ENCODE measurements at regions not wholly inside any gene's neighbourhood (a gene's known extent, or its start where the extent isn't known, plus 50 kb on each side); places are given as distances from the start of the nearest gene placed in this dataset.

DNA sequence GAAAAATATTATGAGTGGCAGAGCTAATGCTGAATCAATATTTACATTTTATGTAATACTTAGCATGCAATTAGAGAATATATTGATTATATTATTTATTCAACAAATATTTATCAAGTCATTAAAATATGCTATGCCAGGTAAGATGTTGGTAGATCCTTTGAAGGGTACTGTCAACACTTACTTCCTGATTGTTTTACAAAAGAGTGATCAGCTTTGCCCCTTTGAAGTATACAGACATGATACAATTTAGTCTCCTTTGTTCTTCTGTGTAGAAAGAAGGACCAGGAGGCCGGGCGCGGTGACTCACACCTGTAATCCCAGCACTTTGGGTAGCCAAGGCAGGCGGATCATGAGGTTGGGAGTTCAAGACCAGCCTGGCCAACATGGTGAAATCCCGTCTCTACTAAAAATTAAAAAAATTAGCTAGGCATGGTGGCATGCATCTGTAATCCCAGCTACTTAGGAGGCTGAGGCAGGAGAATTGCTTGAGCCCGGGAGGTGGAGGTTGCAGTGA lies 73.9 kb upstream of the IFNG-AS1 start:
- no peak for DNase-seq (ENCODE audit: extremely low spot score, unreplicated experiment)
- peaks cover 5% of the 10 kb centered on the region for H3K4me1 Mint-ChIP-seq (ENCODE audit: unreplicated experiment)
- no peaks in the 10 kb centered on the region for H3K36me3 Mint-ChIP-seq
- H3K27me3 Mint-ChIP-seq, result no peaks in the 10 kb centered on the region
- H3K4me3 Mint-ChIP-seq, result no peak overlapping the region
- no peaks in the 10 kb centered on the region for H3K9me3 Mint-ChIP-seq
- no peak overlapping the region for H3K27ac Mint-ChIP-seq
- TF ChIP-seq, protein P1, sequence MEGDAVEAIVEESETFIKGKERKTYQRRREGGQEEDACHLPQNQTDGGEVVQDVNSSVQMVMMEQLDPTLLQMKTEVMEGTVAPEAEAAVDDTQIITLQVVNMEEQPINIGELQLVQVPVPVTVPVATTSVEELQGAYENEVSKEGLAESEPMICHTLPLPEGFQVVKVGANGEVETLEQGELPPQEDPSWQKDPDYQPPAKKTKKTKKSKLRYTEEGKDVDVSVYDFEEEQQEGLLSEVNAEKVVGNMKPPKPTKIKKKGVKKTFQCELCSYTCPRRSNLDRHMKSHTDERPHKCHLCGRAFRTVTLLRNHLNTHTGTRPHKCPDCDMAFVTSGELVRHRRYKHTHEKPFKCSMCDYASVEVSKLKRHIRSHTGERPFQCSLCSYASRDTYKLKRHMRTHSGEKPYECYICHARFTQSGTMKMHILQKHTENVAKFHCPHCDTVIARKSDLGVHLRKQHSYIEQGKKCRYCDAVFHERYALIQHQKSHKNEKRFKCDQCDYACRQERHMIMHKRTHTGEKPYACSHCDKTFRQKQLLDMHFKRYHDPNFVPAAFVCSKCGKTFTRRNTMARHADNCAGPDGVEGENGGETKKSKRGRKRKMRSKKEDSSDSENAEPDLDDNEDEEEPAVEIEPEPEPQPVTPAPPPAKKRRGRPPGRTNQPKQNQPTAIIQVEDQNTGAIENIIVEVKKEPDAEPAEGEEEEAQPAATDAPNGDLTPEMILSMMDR (conservative IDR thresholded peaks at IDR 0.05), result no peak

DNA sequence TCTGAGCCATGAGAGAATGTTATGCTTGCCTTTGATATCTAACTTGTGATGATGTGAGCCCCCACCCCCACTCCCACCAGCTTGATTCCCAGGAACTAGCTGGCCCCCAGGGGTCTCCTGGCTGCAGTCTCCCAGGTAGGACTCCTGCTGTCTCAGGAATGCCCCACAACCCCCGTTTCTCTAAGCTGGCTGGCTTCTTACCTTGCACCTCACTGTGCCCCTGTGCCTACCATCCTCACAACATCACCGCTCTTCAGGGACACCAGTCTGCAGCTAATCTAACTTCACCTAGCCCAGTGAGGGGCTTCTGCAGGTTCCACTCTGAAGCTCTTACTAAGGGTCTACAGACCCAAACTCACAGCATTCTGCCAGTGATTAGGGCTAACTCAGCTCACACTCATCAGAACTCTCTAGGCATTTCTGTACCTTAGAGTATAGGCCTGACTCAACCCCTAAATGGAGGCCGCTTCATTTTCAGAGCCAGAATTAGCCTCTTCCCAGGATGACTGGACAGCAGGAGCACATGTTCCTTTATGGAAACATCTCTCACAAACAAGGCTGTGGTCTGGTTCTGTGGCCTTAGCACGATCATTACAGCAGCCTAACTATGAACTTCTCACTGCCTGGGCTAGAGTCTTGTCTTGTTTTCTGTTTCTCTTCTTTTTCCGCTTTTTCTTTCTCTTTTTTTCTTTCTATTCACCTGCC lies 72.8 kb upstream of the IFNG-AS1 start:
- Mint-ChIP-seq H3K4me3 (no peak overlapping the region), H3K27ac (no peak overlapping the region), H3K27me3 (peaks cover 5% of the 10 kb centered on the region), H3K4me1 (ENCODE audit: unreplicated experiment) (peaks cover 15% of the 10 kb centered on the region), H3K9me3 (no peaks in the 10 kb centered on the region), H3K36me3 (no peaks in the 10 kb centered on the region)
- TF ChIP-seq, protein P1 (conservative IDR thresholded peaks at IDR 0.05), result no peak
- DNase-seq (ENCODE audit: extremely low spot score, unreplicated experiment), result no peak

DNA sequence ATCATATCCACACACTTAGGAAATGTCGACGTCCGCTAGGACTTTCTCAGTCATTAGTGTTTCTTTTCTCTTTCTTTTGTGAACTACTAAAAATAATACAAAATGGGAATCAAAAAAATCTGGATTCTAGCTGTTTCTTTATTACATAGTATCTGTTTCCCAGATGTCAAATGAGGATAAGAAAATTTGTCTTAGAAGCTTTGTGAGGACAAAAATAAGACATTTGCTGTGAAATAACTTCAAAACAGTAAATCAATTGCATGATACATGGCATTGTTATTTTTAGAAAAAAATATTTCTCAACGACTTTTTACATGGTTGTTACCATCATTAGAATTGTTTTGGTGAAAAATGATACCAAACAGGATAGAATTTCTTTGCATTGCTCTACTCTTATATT lies 71.4 kb upstream of the IFNG-AS1 start:
- H3K27me3 Mint-ChIP-seq, result peaks cover 5% of the 10 kb centered on the region

DNA sequence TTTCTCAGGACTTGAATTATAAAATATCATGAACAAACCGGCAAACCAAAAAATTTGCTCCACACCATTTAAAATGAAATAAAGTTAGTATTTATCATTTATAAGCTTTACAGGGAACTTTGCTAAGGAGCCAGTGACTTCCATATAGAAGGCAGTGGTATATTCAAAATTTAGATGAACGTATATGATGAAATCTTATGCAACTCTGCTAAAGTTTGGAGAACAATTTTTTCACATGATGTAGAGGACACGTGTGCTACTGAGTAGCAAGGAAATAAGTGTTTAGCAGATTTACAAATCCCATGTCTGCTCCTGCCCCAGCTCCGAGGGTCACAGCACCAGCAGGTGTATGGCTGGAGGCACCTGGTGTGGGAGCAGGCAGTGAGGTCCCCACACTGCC lies 70.8 kb upstream of the IFNG-AS1 start:
- Mint-ChIP-seq H3K9me3 (no peaks in the 10 kb centered on the region), H3K4me1 (ENCODE audit: unreplicated experiment) (peaks cover 29% of the 10 kb centered on the region), H3K4me3 (no peak overlapping the region), H3K27ac (no peak overlapping the region), H3K36me3 (no peaks in the 10 kb centered on the region), H3K27me3 (peaks cover 5% of the 10 kb centered on the region)
- no peak for DNase-seq (ENCODE audit: extremely low spot score, unreplicated experiment)
- TF ChIP-seq, protein P1 (conservative IDR thresholded peaks at IDR 0.05), result no peak

More for the DNA sequence above, 71.4 kb upstream of the IFNG-AS1 start:
- Mint-ChIP-seq H3K4me1 (ENCODE audit: unreplicated experiment) (peaks cover 23% of the 10 kb centered on the region), H3K4me3 (no peak overlapping the region), H3K27ac (no peak overlapping the region), H3K9me3 (no peaks in the 10 kb centered on the region), H3K36me3 (no peaks in the 10 kb centered on the region)
- DNase-seq (ENCODE audit: extremely low spot score, unreplicated experiment), result no peak
- TF ChIP-seq, protein P1 (conservative IDR thresholded peaks at IDR 0.05), result no peak

DNA sequence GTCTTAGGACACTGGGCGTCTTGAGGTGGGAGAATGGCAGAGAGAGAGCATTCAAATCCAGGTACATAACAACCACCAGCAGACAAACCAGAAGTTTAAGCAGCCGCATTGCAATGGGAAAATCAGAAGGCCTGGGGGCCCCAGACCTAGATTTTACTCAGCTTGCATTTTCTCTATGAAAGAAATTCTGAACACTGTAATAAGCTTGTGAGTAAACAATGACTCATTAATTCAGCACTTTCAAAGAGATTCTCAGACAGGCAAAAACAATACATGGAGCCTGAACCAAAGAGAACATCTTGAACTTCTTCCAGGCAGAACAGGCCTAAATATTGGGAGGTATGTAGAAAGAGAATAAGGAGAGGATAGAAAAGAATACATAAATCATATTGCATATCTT lies 69.8 kb upstream of the IFNG-AS1 start:
- Mint-ChIP-seq H3K27ac (no peak overlapping the region), H3K4me3 (no peak overlapping the region), H3K9me3 (no peaks in the 10 kb centered on the region), H3K36me3 (no peaks in the 10 kb centered on the region), H3K4me1 (ENCODE audit: unreplicated experiment) (peaks cover 33% of the 10 kb centered on the region), H3K27me3 (peaks cover 9% of the 10 kb centered on the region)
- no peak for DNase-seq (ENCODE audit: extremely low spot score, unreplicated experiment)
- TF ChIP-seq, protein P1 (conservative IDR thresholded peaks at IDR 0.05), result no peak
